Activated naive CD8-positive, alpha-beta T cell treated with anti-CD3 and anti-CD28 coated beads, Interleukin-2, amount 50 U/mL, for 24 hours (primary cell): ENCODE measurements at regions not wholly inside any gene's neighbourhood (a gene's known extent, or its start where the extent isn't known, plus 50 kb on each side); places are given as distances from the start of the nearest gene placed in this dataset.
"Not testable (repeated sequence)": the region's sequence is repeated elsewhere in the genome, so short reads cannot be mapped to it uniquely, and the experiment has no call there.

Experiments
- ATAC-seq: fragments of 150-1000 bp; cut with Tn5 transposase; one replicate; pipeline ENCODE4 v1.10.0; 2021
- DNase-seq: peaks from one replicate; pipeline ENCODE4 v3.0.0; 2021
- H3K27ac Mint-ChIP-seq: one replicate; pipeline ENCODE4 v1.8.0; 2021; ENCODE audit warnings: mild to moderate bottlenecking, mixed read lengths
- H3K27me3 Mint-ChIP-seq: one replicate; pipeline ENCODE4 v1.8.0; 2021; ENCODE audit warnings: mixed read lengths
- H3K36me3 Mint-ChIP-seq: one replicate; pipeline ENCODE4 v1.8.0; 2021; ENCODE audit warnings: low read depth, mixed read lengths
- H3K4me1 Mint-ChIP-seq: one replicate; pipeline ENCODE4 v1.8.0; 2021; ENCODE audit warnings: mixed read lengths
- H3K4me3 Mint-ChIP-seq: one replicate; pipeline ENCODE4 v1.8.0; 2021; ENCODE audit warnings: mild to moderate bottlenecking, moderate library complexity, mixed read lengths
- H3K9me3 Mint-ChIP-seq: one replicate; pipeline ENCODE4 v1.8.0; 2021; ENCODE audit warnings: mixed read lengths

DNA sequence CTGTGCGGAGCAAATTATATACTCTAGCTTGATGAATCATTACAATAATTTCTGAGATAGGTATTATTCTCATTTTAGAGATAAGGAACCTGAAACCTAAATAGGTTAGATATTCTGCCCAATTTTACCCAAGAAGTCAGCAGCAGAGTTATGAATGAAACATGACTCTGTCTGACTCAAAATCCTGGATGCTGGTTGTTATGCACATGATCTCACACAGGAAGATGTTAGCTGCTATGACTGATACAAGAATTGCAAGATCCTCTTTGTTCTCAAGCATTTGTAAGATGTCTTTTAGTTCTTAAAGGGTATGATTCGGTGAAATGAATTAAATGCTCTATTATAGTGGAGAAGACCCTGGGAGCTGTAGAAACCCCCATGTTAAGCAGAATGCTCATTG is 447.8 kb downstream of the KIF2B start:
- no peak overlapping the region for H3K4me3 Mint-ChIP-seq
- no peaks in the 10 kb centered on the region for H3K4me1 Mint-ChIP-seq
- DNase-seq (no peak), ATAC-seq (no peak)
- H3K9me3 Mint-ChIP-seq: peaks cover 36% of the 10 kb centered on the region
- H3K27me3 Mint-ChIP-seq: no peaks in the 10 kb centered on the region
- H3K36me3 Mint-ChIP-seq: no peaks in the 10 kb centered on the region
- H3K27ac Mint-ChIP-seq: no peak overlapping the region

GRCh38 chr17:54277868-54278267 is 455.1 kb downstream of the KIF2B start:
- no peaks in the 10 kb centered on the region for H3K4me1 Mint-ChIP-seq
- H3K9me3 Mint-ChIP-seq: peaks cover 16% of the 10 kb centered on the region
- no peak for DNase-seq
- no peak overlapping the region for H3K4me3 Mint-ChIP-seq
- no peak for ATAC-seq
- H3K36me3 Mint-ChIP-seq: no peaks in the 10 kb centered on the region
- no peaks in the 10 kb centered on the region for H3K27me3 Mint-ChIP-seq
- H3K27ac Mint-ChIP-seq: no peak overlapping the region

GRCh38 chr17:54280741-54281140 is 458.0 kb downstream of the KIF2B start:
- Mint-ChIP-seq H3K27me3 (no peaks in the 10 kb centered on the region), H3K4me1 (no peaks in the 10 kb centered on the region), H3K36me3 (no peaks in the 10 kb centered on the region), H3K4me3 (no peak overlapping the region), H3K9me3 (peaks cover 14% of the 10 kb centered on the region), H3K27ac (no peak overlapping the region)
- ATAC-seq: no peak
- no peak for DNase-seq

- no peak overlapping the region for H3K4me3 Mint-ChIP-seq
- no peak for ATAC-seq
Measured at GRCh38 chr17:54282886-54283285, 460.2 kb downstream of the KIF2B start.

GRCh38 chr17:54307351-54307750 is 484.6 kb downstream of the KIF2B start:
- H3K27ac Mint-ChIP-seq: no peak overlapping the region
- DNase-seq (no peak), ATAC-seq (no peak)
- no peaks in the 10 kb centered on the region for H3K36me3 Mint-ChIP-seq
- peaks cover 4% of the 10 kb centered on the region for H3K9me3 Mint-ChIP-seq
- H3K4me1 Mint-ChIP-seq: no peaks in the 10 kb centered on the region
- no peak overlapping the region for H3K4me3 Mint-ChIP-seq
- H3K27me3 Mint-ChIP-seq: no peaks in the 10 kb centered on the region

More at GRCh38 chr17:54282886-54283285, 460.2 kb downstream of the KIF2B start:
- no peak for DNase-seq
- Mint-ChIP-seq H3K36me3 (no peaks in the 10 kb centered on the region), H3K27me3 (no peaks in the 10 kb centered on the region), H3K27ac (no peak overlapping the region), H3K9me3 (peaks cover 10% of the 10 kb centered on the region), H3K4me1 (no peaks in the 10 kb centered on the region)

GRCh38 chr17:54324813-54325212 is 502.1 kb downstream of the KIF2B start:
- ATAC-seq: no peak
- Mint-ChIP-seq H3K27me3 (no peaks in the 10 kb centered on the region), H3K27ac (no peak overlapping the region), H3K4me1 (no peaks in the 10 kb centered on the region), H3K9me3 (peaks cover 30% of the 10 kb centered on the region), H3K36me3 (no peaks in the 10 kb centered on the region), H3K4me3 (no peak overlapping the region)
- DNase-seq: no peak

DNA sequence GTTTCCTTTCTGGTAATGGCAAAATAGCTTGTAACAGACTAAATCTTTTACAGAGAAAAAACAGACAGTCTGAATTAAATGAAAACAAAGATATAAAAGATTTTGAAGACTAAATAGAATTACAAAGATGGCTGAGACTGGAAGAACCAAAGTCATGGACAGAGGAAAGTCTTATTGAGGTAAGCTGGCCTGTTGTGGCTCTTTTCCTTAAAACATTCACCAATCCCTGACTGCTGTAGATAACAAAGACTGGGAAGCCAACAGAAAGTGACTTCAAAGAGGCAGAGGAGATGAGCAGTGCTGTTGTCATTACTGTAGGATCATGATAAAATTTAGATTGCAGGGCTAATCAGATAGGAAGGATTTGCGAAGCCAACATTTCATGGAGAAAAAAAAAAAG is 517.0 kb downstream of the KIF2B start:
- H3K27ac Mint-ChIP-seq: no peak overlapping the region
- H3K4me3 Mint-ChIP-seq: no peak overlapping the region
- no peaks in the 10 kb centered on the region for H3K27me3 Mint-ChIP-seq
- H3K9me3 Mint-ChIP-seq: peaks cover 12% of the 10 kb centered on the region
- no peaks in the 10 kb centered on the region for H3K4me1 Mint-ChIP-seq
- peaks cover 2% of the 10 kb centered on the region for H3K36me3 Mint-ChIP-seq
- DNase-seq: no peak
- no peak for ATAC-seq

- H3K27ac Mint-ChIP-seq: no peak overlapping the region
- no peak overlapping the region for H3K4me3 Mint-ChIP-seq
- H3K9me3 Mint-ChIP-seq: no peaks in the 10 kb centered on the region
- H3K36me3 Mint-ChIP-seq: no peaks in the 10 kb centered on the region
- no peaks in the 10 kb centered on the region for H3K27me3 Mint-ChIP-seq
- DNase-seq: no peak
- no peaks in the 10 kb centered on the region for H3K4me1 Mint-ChIP-seq
- no peak for ATAC-seq
Measured at GRCh38 chr17:54347495-54347894, 524.8 kb downstream of the KIF2B start.

- Mint-ChIP-seq H3K27ac (no peak overlapping the region), H3K4me3 (no peak overlapping the region), H3K4me1 (no peaks in the 10 kb centered on the region), H3K27me3 (no peaks in the 10 kb centered on the region), H3K9me3 (no peaks in the 10 kb centered on the region), H3K36me3 (no peaks in the 10 kb centered on the region)
- ATAC-seq: no peak
- no peak for DNase-seq
Measured at GRCh38 chr17:54348234-54348633, 525.5 kb downstream of the KIF2B start.

DNA sequence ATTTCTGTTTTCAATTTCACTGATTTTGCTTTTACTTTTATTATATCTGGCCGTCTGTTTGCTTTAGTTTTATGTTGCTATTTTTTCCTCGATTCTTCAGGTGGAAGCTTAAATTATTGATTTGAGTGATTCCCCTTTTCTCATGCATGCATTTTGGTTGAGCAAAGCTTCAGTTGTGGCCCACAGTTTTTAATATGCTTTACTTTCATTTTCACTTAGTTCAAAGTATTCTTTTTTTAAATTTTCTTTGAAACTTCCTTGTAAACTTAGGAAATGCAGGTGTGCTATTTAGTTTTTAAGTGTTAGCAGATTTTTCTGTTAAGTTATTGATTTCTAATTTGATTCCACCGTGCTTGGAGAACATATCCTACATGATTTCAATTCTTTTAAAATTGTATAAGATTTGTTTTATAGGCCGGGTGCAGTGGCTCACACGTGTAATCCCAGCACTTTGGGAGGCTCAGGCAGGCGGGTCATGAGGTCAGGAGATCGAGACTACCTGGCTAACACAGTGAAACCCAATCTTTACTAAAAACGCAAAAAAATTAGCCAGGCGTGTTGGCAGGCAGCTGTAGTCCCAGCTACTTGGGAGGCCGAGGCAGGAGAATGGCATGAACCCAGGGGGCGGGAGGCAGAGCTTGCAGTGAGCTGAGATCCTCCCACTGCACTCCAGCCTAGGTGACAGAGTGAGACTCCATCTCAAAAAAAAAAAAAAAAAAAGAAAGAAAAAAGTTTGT is 531.2 kb downstream of the KIF2B start:
- Mint-ChIP-seq H3K9me3 (peaks cover 15% of the 10 kb centered on the region), H3K4me3 (no peak overlapping the region), H3K27ac (no peak overlapping the region), H3K4me1 (no peaks in the 10 kb centered on the region), H3K27me3 (no peaks in the 10 kb centered on the region), H3K36me3 (no peaks in the 10 kb centered on the region)
- no peak for DNase-seq
- ATAC-seq: no peak

DNA sequence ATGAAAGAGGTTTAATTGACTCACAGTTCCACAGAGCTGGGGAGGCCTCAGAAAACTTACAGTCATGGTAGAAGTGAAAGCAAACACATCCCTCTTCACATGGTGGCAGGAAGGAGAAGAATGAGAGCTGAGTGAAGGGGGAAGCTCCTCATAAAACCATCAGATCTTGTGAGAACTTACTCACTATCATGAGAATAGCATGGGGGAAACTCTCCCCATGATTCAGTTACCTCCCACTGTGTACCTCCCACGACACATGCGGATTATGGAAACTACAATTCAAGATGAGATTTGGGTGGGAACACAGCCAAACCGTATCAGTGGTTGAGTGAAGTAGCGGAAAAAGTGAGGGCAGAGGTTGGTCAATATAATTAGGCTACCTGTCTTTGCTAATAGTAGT is 538.3 kb downstream of the KIF2B start:
- not testable (repeated sequence) for H3K4me3 Mint-ChIP-seq, H3K4me1 Mint-ChIP-seq, DNase-seq, ATAC-seq, H3K27ac Mint-ChIP-seq, H3K27me3 Mint-ChIP-seq, H3K36me3 Mint-ChIP-seq
- peaks cover 29% of the 10 kb centered on the region for H3K9me3 Mint-ChIP-seq

DNA sequence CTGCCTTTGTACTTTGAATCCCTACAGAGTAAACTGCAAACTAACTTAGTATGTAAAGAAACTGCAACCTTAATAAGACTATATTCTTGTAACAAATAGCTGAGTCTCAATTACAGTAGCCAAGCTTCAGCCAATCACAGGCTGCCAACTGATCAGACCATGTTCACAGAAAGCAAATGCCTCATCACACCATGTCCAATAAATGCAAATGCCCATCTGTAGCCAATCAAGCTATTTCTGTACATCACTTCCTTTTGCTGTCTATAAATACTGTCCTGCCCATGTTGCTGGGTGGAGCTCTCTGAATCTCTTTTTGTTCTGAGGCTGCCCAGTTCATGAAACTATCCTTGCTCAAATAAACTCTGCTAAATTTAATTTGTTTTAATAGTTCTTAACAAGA is 531.7 kb upstream of the TOM1L1 start:
- no peak overlapping the region for H3K27ac Mint-ChIP-seq
- no peaks in the 10 kb centered on the region for H3K27me3 Mint-ChIP-seq
- H3K4me3 Mint-ChIP-seq: no peak overlapping the region
- H3K4me1 Mint-ChIP-seq: no peaks in the 10 kb centered on the region
- H3K9me3 Mint-ChIP-seq: peaks cover 8% of the 10 kb centered on the region
- ATAC-seq: no peak
- H3K36me3 Mint-ChIP-seq: peaks cover 2% of the 10 kb centered on the region
- no peak for DNase-seq

- no peaks in the 10 kb centered on the region for H3K9me3 Mint-ChIP-seq
- H3K36me3 Mint-ChIP-seq: no peaks in the 10 kb centered on the region
- DNase-seq (no peak), ATAC-seq (no peak)
- H3K27me3 Mint-ChIP-seq: no peaks in the 10 kb centered on the region
- no peaks in the 10 kb centered on the region for H3K4me1 Mint-ChIP-seq
- H3K4me3 Mint-ChIP-seq: no peak overlapping the region
- H3K27ac Mint-ChIP-seq: no peak overlapping the region
Measured at GRCh38 chr17:54372069-54372749, 528.4 kb upstream of the TOM1L1 start.

DNA sequence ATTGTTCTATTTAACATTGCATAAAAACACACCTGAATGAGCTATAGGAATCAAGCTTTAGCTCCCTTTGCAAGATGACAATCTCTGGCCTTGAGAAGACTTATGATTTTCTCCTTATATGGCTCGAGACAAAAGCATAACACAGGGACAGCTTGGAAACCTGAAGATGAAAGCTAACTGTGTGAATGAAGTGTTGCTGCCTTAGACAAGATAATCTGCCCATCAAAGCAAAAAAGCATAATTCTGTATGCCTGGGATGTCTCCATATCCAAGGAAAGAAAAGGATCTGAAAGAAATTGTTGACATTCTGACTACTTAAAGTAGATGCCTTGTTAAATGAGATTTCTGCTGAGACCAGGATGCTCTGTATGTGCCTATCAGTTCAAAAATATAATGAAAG is 526.7 kb upstream of the TOM1L1 start:
- Mint-ChIP-seq H3K9me3 (no peaks in the 10 kb centered on the region), H3K27ac (no peak overlapping the region), H3K4me1 (no peaks in the 10 kb centered on the region), H3K27me3 (no peaks in the 10 kb centered on the region), H3K36me3 (no peaks in the 10 kb centered on the region), H3K4me3 (no peak overlapping the region)
- ATAC-seq (no peak), DNase-seq (no peak)

DNA sequence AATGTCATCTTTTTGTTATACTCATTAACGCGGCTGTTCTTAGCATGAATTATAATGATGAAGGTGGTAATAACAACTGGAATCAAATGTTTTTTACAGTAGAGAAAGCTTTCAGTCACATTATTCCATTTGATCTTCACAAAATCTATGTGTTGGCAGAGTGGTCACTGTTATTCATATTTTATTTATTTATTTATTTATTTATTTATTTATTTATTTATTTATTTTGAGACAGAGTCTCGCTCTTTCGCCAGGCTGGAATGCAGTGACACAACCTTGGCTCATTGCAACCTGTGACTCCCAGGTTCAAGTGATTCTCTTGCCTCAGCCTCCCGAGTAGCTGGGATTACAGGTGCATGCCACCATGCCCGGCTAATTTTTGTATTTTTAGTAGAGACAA is 524.2 kb upstream of the TOM1L1 start:
- DNase-seq, H3K36me3 Mint-ChIP-seq, H3K9me3 Mint-ChIP-seq, H3K4me3 Mint-ChIP-seq, H3K27me3 Mint-ChIP-seq, H3K27ac Mint-ChIP-seq, H3K4me1 Mint-ChIP-seq, ATAC-seq: not testable (repeated sequence)
